NCI-H2196 treated with DMSO at 0.1 percent for 48 hours (cell line): ENCODE measurements at regions not wholly inside any gene's neighbourhood (a gene's known extent, or its start where the extent isn't known, plus 50 kb on each side); places are given as distances from the start of the nearest gene placed in this dataset.
"Not testable (repeated sequence)": the region's sequence is repeated elsewhere in the genome, so short reads cannot be mapped to it uniquely, and the experiment has no call there.

ENCODE experiments used
- DNase-seq: peaks from one replicate; lab custom pipeline; 2025; ENCODE audit not compliant: unreplicated experiment; lab: John Stamatoyannopoulos, UW

- DNase-seq: not testable (repeated sequence)
Measured at GRCh38 chr10:46740368-46740767, 161.4 kb downstream of the SYT15 start.

GRCh38 chr10:46749003-46749402 is 162.2 kb upstream of the PTPN20 start:
- DNase-seq: not testable (repeated sequence)

DNA sequence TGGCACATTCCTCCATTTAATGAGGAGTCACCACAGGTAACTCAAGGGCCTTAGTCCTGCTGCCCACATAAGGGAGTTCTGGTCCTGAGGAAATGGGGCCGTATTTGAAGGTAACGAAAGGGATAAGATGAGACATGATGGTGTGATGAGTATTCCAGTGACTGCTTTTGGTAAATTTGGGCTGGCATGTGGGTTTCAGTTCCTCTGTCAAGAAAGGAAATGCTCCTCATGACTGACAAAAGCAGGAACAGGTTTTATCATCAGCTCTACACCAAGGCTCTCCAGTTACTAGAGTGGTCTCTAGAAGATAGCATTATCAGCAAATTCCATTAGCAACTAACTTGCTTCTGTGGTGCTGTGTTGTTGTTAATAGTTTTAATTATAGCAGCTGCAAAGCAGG is 161.8 kb upstream of the PTPN20 start:
- not testable (repeated sequence) for DNase-seq

DNA sequence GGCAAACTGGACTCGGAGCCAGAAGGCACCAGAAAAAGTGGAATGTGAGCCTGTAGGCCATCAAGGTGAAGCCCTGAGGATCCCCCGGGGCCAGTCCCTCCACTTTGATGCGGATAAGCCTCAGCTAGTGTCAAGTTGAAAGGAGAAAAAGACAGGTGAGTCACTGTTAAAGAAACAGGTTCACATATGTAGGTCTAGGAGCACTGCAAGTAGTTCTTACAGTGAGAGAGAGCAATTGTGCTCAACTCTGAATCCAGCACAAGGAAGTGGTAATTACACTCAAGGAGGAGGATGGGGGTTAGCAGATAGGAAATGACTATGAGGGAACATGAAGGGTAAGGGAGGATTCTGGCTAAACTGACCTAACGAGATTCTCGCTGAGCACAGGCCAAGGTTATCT is 157.5 kb upstream of the PTPN20 start:
- not testable (repeated sequence) for DNase-seq

DNA sequence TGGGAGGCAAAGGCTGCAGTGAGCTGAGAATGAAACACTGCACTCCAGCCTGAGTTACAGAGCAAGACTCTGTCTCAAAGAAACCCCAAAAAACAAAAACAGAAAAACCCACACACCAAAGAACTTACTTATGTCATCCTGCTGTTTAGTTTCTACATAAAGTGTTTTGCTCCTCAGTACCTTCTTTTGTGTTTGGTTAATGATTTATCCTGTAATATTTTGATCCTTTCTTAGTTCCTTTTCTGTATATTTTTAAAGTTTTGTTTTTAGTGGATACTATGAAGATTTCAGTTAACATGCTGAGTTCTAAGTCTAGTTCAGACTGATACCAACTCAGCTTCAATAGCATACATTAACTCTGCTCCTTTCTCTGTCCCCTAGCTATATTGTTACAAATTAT is 149.8 kb upstream of the PTPN20 start:
- DNase-seq: not testable (repeated sequence)

- DNase-seq: not testable (repeated sequence)
Measured at GRCh38 chr10:46768515-46769291, 142.5 kb upstream of the PTPN20 start.

DNA sequence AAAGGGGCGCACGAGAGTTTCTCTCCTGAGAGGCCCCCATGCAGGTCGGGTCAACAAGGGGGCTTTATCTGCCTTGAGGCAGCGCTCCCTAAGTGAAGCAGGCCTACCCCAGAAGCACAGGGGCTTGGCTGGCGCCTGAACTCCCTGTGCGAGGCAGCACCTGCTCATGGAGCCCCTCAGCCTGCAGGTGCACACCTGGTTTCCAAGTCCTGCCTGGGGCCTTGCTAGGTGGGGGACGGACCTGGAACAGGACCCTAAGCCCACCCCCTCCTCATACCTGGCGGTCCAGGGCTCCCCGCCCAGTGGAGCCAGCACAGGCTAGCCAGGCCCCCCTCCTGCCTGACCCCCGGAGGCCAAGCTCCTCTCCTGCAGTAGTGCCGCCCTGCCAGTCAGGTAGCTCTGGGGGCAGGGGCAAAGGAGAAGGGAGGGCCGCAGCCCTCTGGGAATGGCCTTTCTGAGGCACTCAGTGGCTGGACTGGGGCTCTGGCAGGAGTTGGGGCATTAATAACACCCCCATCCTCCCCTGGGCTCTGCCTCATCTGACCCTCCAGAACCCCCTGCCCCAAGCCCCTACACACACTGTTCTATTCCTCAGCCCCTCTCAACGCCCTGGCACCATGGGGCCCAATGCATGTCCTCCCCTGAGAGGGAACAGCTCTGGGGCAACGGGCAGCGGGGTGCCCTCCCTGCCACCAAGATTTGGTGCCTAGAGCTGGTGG is 137.9 kb upstream of the PTPN20 start:
- DNase-seq: not testable (repeated sequence)

- not testable (repeated sequence) for DNase-seq
Measured at GRCh38 chr10:46773897-46774236, 137.4 kb upstream of the PTPN20 start.

DNA sequence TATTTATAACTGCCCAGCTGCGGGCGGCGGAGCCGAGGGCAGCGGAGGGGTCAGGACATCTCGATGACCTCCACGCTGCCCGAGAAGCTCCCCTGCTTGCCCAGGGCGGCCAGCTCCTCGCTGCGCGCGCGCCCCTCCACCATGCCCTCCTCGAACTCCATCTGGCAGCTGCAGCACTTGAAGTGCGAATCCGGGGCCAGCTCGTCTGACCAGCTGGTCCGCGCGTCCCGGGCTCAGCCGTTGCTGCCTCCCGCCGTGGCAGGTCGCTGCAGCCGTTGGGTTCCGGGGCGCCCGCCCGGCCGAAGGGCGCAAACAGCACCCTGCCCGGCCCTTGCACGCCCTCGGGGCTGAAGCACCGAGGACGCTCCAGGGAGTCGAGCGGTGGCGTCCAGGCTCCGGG is 136.9 kb upstream of the PTPN20 start:
- DNase-seq: not testable (repeated sequence)

GRCh38 chr10:46774945-46775667 is 136.1 kb upstream of the PTPN20 start:
- not testable (repeated sequence) for DNase-seq

GRCh38 chr10:46775668-46776059 is 135.6 kb upstream of the PTPN20 start:
- DNase-seq: not testable (repeated sequence)

GRCh38 chr10:46779571-46779970 is 131.7 kb upstream of the PTPN20 start:
- DNase-seq: not testable (repeated sequence)

GRCh38 chr10:46780164-46780563 is 131.1 kb upstream of the PTPN20 start:
- not testable (repeated sequence) for DNase-seq

- DNase-seq: not testable (repeated sequence)
Measured at GRCh38 chr10:46781001-46781400, 130.2 kb upstream of the PTPN20 start.

DNA sequence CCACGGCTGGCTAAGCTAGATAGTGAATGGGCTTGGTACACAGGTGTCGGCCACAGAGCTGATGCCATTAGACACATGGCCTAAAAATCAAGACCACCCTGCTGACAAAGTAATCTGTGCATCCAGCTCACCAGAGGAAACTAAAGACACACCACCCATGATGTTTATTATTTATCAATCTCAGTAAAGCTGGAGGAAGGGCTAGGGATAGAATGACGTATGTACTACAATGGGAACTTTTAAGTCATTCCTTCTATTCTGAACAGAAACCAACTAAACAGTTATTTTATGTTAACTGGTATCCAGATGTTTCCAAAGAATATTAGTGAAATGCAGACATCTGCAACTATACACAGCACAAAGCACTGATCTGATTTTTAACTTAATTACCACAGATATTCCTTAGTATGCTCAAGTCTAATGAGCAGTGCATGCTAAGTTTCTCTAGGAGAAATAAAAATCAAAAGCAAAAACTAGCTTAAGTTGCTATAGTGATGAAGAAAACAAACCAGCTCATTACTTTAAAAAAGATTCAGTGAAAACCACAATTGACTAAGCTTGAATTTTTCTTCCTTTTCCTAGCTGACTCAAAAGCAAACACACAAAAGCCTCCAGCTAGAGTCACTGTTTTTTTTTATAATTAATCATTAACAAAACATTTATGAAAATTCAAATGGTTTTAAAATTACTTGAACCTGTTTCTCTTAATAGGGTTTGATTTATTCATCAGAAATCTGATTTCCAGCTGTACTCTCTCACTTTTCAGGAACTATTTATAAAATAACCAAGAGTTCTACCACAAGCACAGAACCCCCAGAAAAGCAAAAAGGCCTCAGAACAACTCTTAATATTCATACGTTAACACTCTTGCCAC is 129.0 kb upstream of the PTPN20 start:
- not testable (repeated sequence) for DNase-seq

DNA sequence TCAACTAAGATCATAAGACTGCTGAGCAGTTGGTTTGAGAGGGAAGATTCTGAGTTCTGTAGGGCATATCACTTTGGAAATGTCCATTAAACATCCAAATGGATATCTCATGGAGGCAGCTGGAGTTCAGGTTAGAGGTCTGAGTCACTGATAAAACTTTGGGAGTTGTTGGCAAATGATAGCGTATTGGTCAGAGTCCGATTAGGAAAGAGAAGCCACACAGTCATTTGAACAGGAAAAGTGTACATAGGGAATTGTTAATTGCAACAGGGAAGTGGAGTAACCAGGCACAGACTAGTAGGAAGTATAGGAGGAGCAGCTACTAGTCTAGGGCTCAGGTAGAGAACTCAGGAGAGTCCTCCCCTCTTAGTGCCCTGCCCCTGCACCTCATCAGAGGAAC is 126.6 kb upstream of the PTPN20 start:
- not testable (repeated sequence) for DNase-seq

GRCh38 chr10:46786125-46786517 is 125.1 kb upstream of the PTPN20 start:
- DNase-seq: not testable (repeated sequence)

DNA sequence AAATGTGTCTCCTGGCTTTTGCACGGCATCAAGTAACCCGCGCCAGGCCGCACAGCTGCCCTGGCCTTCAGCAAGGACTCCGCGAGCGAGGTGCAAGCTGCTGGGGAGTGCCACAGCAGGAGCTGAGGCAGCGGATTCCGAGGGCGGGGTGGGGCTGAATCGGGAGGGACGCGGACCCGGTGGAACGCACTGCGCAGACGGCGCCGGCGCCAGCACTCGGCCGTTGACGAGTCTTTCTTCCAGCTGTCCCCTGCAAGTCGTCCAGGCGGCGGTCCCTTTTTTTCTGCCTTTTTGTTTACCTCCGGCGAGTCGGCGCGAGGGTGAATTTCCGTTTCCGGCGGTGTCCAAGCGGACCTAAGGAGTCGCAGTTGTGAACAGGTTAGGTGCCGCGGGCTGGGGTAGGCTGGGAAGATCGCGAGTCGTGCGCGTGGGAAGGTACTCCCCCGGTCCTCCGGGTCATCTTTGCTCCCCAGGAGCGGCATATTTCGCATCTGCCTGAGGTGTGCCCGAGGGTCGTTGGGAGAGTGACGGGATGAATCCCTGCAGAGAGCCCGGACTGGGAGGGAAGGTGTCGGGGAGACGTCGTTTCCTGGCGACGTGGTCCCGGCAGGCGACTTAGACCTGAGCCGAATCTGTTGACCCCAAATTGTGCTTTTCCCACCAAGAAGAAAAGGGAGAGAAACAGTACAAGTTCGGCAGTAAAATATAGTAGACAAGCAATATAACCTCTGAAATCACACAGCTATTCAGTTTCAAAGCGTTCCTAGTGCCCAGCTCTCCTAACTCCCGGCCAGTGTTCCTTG is 124.5 kb upstream of the PTPN20 start:
- DNase-seq: peak; percentile 6

DNA sequence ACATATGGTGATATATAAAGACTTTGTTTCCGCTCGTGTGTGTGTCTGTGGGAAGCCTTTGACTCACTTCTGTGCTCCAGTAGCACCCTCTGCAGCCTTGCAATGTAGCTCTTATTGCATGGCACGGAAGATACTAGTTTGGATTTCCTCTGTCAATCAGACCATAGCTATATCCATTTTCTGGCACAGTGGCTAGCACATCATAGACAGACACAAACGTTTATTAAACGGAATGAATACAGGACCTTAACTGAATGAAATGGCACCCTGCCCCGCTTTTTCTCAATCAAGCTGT is 124.0 kb upstream of the PTPN20 start:
- no peak for DNase-seq
